ENCODE measurements at regions not wholly inside any gene's neighbourhood (a gene's known extent, or its start where the extent isn't known, plus 50 kb on each side); places are given as distances from the start of the nearest gene placed in this dataset.

- DNase-seq (ENCODE audit: low read depth, low spot score) (no peak), ATAC-seq (no peak)
- H3K9me3 ChIP-seq (ENCODE audit: control insufficient read depth, insufficient read depth, low read depth, low read length): no peaks in the 10 kb centered on the region
- no peak overlapping the region for H3K4me3 ChIP-seq (ENCODE audit: low read depth in 2 of 2, low read length in 2 of 2)
- ChIA-PET CTCF (no interaction called here), POLR2A (no interaction called here)
- TF ChIP-seq, protein P1, sequence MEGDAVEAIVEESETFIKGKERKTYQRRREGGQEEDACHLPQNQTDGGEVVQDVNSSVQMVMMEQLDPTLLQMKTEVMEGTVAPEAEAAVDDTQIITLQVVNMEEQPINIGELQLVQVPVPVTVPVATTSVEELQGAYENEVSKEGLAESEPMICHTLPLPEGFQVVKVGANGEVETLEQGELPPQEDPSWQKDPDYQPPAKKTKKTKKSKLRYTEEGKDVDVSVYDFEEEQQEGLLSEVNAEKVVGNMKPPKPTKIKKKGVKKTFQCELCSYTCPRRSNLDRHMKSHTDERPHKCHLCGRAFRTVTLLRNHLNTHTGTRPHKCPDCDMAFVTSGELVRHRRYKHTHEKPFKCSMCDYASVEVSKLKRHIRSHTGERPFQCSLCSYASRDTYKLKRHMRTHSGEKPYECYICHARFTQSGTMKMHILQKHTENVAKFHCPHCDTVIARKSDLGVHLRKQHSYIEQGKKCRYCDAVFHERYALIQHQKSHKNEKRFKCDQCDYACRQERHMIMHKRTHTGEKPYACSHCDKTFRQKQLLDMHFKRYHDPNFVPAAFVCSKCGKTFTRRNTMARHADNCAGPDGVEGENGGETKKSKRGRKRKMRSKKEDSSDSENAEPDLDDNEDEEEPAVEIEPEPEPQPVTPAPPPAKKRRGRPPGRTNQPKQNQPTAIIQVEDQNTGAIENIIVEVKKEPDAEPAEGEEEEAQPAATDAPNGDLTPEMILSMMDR (IDR thresholded peaks at IDR 0.05): no peak
- no peak for TF ChIP-seq REST (IDR thresholded peaks at IDR 0.05; ENCODE audit: insufficient read depth in 1 of 2, low read depth in 2 of 2, low read length in 1 of 2)
- no peak for TF ChIP-seq POLR2AphosphoS5 (IDR thresholded peaks at IDR 0.05; ENCODE audit: low read depth, low read length)
- no peak for TF ChIP-seq SIN3A (IDR thresholded peaks at IDR 0.05; ENCODE audit: borderline replicate concordance, insufficient read depth, low read depth, low read length)
- no peaks in the 10 kb centered on the region for H3K27me3 ChIP-seq (ENCODE audit: control insufficient read depth, insufficient read depth, low read length)
- H3K27ac ChIP-seq (ENCODE audit: low read length): no peak overlapping the region
- intact Hi-C loops (cut with micrococcal nuclease; ENCODE audit: unreplicated experiment): no loop called here
- H3K4me1 ChIP-seq (ENCODE audit: control insufficient read depth, insufficient read depth, low read length): no peaks in the 10 kb centered on the region
- no peaks in the 10 kb centered on the region for H3K36me3 ChIP-seq (ENCODE audit: control insufficient read depth, insufficient read depth, low read length)
- no TSS peak for BruUV-seq (replicated peaks)
- in situ Hi-C loops (cut with HindIII; ENCODE audit: low pct_unique_long_range_greater_than_20kb, low sequenced_read_pairs): no loop called here
These were observed 225.3 kb upstream of the CXorf66 start for GRCh38 chrX:140190441-140191108.

DNA sequence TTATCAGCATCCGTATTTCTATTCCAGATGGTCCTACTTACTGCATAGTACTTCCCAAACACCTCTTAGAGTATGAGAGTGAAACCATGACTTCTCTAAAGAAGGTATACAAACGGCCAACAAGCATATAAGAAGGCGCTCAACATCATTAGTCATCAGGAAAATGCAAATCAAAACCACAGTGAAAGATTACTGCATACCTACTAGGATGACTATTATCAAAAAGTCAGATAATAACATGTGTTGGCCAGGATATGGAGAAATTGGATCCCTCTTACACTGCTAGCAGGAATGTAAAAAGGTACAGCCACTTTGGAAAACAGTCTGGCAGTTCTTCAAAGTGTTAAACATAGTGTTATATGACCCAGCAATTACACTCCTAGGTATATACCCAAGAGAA, 215.3 kb upstream of the CXorf66 start:
- intact Hi-C loops (cut with micrococcal nuclease; ENCODE audit: unreplicated experiment) (no loop called here), in situ Hi-C loops (cut with HindIII; ENCODE audit: low pct_unique_long_range_greater_than_20kb, low sequenced_read_pairs) (no loop called here)
- no peak for ATAC-seq
- no peaks in the 10 kb centered on the region for H3K4me1 ChIP-seq (ENCODE audit: control insufficient read depth, insufficient read depth, low read length)
- TF ChIP-seq, protein P1 (IDR thresholded peaks at IDR 0.05): no peak
- TF ChIP-seq TCF7L2 (IDR thresholded peaks at IDR 0.05; ENCODE audit: low read depth, low read length): no peak
- TF ChIP-seq SIN3A (IDR thresholded peaks at IDR 0.05; ENCODE audit: borderline replicate concordance, insufficient read depth, low read depth, low read length): no peak
- TF ChIP-seq REST (IDR thresholded peaks at IDR 0.05; ENCODE audit: insufficient read depth in 1 of 2, low read depth in 2 of 2, low read length in 1 of 2): no peak
- no peak for TF ChIP-seq POLR2AphosphoS5 (IDR thresholded peaks at IDR 0.05; ENCODE audit: low read depth, low read length)
- no peak for DNase-seq (ENCODE audit: low read depth, low spot score)
- no peaks in the 10 kb centered on the region for H3K36me3 ChIP-seq (ENCODE audit: control insufficient read depth, insufficient read depth, low read length)
- no peak overlapping the region for H3K27ac ChIP-seq (ENCODE audit: low read length)
- no peaks in the 10 kb centered on the region for H3K27me3 ChIP-seq (ENCODE audit: control insufficient read depth, insufficient read depth, low read length)
- no peak overlapping the region for H3K4me3 ChIP-seq (ENCODE audit: low read depth in 2 of 2, low read length in 2 of 2)
- CTCF ChIA-PET: no interaction called here
- no peaks in the 10 kb centered on the region for H3K9me3 ChIP-seq (ENCODE audit: control insufficient read depth, insufficient read depth, low read depth, low read length)
- POLR2A ChIA-PET: no interaction called here
- BruUV-seq (replicated peaks): no TSS peak
